ENCODE measurements at regions not wholly inside any gene's neighbourhood (a gene's known extent, or its start where the extent isn't known, plus 50 kb on each side); places are given as distances from the start of the nearest gene placed in this dataset.
A peak's percentile ranks its signal among the peaks of the same experiment; 100 is the strongest.

- Histone ChIP-seq H3K27me3 (ENCODE audit: control insufficient read depth in 2 of 2, insufficient read depth in 2 of 2, low read length in 2 of 2) (no peaks in the 10 kb centered on the region; a peak in 1 of 5 replicates), H3K4me1 (replicated peaks in 1 of 2; ENCODE audit: control insufficient read depth in 2 of 2, insufficient read depth in 2 of 2, low read length in 2 of 2) (no peaks in the 10 kb centered on the region), H3K9me1 (ENCODE audit: control insufficient read depth, insufficient read depth, low read length) (no peaks in the 10 kb centered on the region), H3K9ac (ENCODE audit: insufficient read depth in 1 of 2, low read depth in 2 of 2, low read length in 2 of 2) (peak overlapping the region in 1 of 2 experiments; percentile 39; a peak in 1 of 4 replicates), H4K20me1 (replicated peaks; ENCODE audit: control insufficient read depth, insufficient read depth, low read length) (no peaks in the 10 kb centered on the region), H3K4me2 (ENCODE audit: insufficient read depth, low read length) (no peak overlapping the region), H3K4me3 (no peak overlapping the region), H3K36me3 (ENCODE audit: control insufficient read depth, insufficient read depth, low read length) (no peaks in the 10 kb centered on the region), H3K79me2 (ENCODE audit: control insufficient read depth, insufficient read depth, low read length) (no peaks in the 10 kb centered on the region), H3K9me3 (replicated peaks; ENCODE audit: control insufficient read depth, insufficient read depth, low read depth, low read length) (no peaks in the 10 kb centered on the region), H2AFZ (ENCODE audit: low read depth, low read length) (no peak overlapping the region), H3K27ac (ENCODE audit: extremely low read depth, low read depth, low read length) (no peak overlapping the region)
- in situ Hi-C loops (cut with MboI) = no loop called here
- CTCF ChIA-PET (ENCODE audit: low intra/inter-chr PET ratio) = no interaction called here
- 7% methylated on average over 15 of the region's 15 CpGs for WGBS (ENCODE audit: insufficient coverage, low coverage, missing lambda C conversion rate)
- no TSS peak for BruUV-seq (replicated peaks)
- no peak for ATAC-seq
- intact Hi-C loops (cut with micrococcal nuclease) = no loop called here
- DNase-seq (ENCODE audit: extremely low read depth in 1 of 4, low spot score in 3 of 4) = no peak
- FAIRE-seq = no peak
- TF ChIP-seq TEAD4 (IDR thresholded peaks at IDR 0.05; ENCODE audit: low read length) = no peak
- no peak for TF ChIP-seq TEAD4 (CRISPR knock-in tag; IDR thresholded peaks at IDR 0.05; ENCODE audit: borderline replicate concordance)
- POLR2A ChIA-PET = no interaction called here
These were observed 195.7 kb upstream of the POT1 start for GRCh38 chr7:125125315-125125714.

GRCh38 chr7:125122173-125122572 is 192.5 kb upstream of the POT1 start:
- no peak overlapping the region for H3K4me3 ChIP-seq
- no TSS peak for BruUV-seq (replicated peaks)
- 6% methylated on average over 2 of the region's 2 CpGs for WGBS (ENCODE audit: insufficient coverage, low coverage, missing lambda C conversion rate)
- no peak overlapping the region for H3K4me2 ChIP-seq (ENCODE audit: insufficient read depth, low read length)
- intact Hi-C loops (cut with micrococcal nuclease) (no loop called here), in situ Hi-C loops (cut with MboI) (no loop called here)
- DNase-seq (ENCODE audit: extremely low read depth in 1 of 4, low spot score in 3 of 4) = no peak
- H3K9me1 ChIP-seq (ENCODE audit: control insufficient read depth, insufficient read depth, low read length) = no peaks in the 10 kb centered on the region
- no peak overlapping the region for H3K9ac ChIP-seq (ENCODE audit: insufficient read depth in 1 of 2, low read depth in 2 of 2, low read length in 2 of 2)
- no peak for ATAC-seq
- H3K4me1 ChIP-seq (replicated peaks in 1 of 2; ENCODE audit: control insufficient read depth in 2 of 2, insufficient read depth in 2 of 2, low read length in 2 of 2) = no peaks in the 10 kb centered on the region
- CTCF ChIA-PET (ENCODE audit: low intra/inter-chr PET ratio) = no interaction called here
- H3K27me3 ChIP-seq (ENCODE audit: control insufficient read depth in 2 of 2, insufficient read depth in 2 of 2, low read length in 2 of 2) = no peaks in the 10 kb centered on the region; a peak in 1 of 5 replicates
- H3K36me3 ChIP-seq (ENCODE audit: control insufficient read depth, insufficient read depth, low read length) = no peaks in the 10 kb centered on the region
- no peak overlapping the region for H3K27ac ChIP-seq (ENCODE audit: extremely low read depth, low read depth, low read length)
- no peak for FAIRE-seq
- no peaks in the 10 kb centered on the region for H4K20me1 ChIP-seq (replicated peaks; ENCODE audit: control insufficient read depth, insufficient read depth, low read length)
- TF ChIP-seq RFX1 (IDR thresholded peaks at IDR 0.05) (peak; percentile 57), GMEB1 (CRISPR knock-in tag; IDR thresholded peaks at IDR 0.05) (no peak)
- H3K79me2 ChIP-seq (ENCODE audit: control insufficient read depth, insufficient read depth, low read length) = no peaks in the 10 kb centered on the region
- POLR2A ChIA-PET = no interaction called here
- no peak overlapping the region for H2AFZ ChIP-seq (ENCODE audit: low read depth, low read length)
- no peaks in the 10 kb centered on the region for H3K9me3 ChIP-seq (replicated peaks; ENCODE audit: control insufficient read depth, insufficient read depth, low read depth, low read length)
